ENCODE measurements at regions not wholly inside any gene's neighbourhood (a gene's known extent, or its start where the extent isn't known, plus 50 kb on each side); places are given as distances from the start of the nearest gene placed in this dataset.
"Not testable (repeated sequence)": the region's sequence is repeated elsewhere in the genome, so short reads cannot be mapped to it uniquely, and the experiment has no call there.

GRCh38 chr6:152811785-152812184 is 61.2 kb downstream of the VIP start:
- no peak for DNase-seq

GRCh38 chr6:152815230-152815872 is 64.8 kb downstream of the VIP start:
- no peak for DNase-seq

GRCh38 chr6:152816055-152816454 is 65.5 kb downstream of the VIP start:
- DNase-seq: no peak

- no peak for DNase-seq
Measured at GRCh38 chr6:152821525-152821924, 70.9 kb downstream of the VIP start.

- DNase-seq: no peak
Measured at GRCh38 chr6:152824666-152825065, 74.1 kb downstream of the VIP start.

GRCh38 chr6:152828431-152828830 is 77.8 kb downstream of the VIP start:
- DNase-seq: no peak

GRCh38 chr6:152834366-152834765 is 83.8 kb downstream of the VIP start:
- not testable (repeated sequence) for DNase-seq

GRCh38 chr6:152836523-152836922 is 85.9 kb downstream of the VIP start:
- no peak for DNase-seq

- no peak for DNase-seq
Measured at GRCh38 chr6:152845421-152845820, 94.8 kb downstream of the VIP start.

GRCh38 chr6:152846825-152847224 is 96.2 kb downstream of the VIP start:
- no peak for DNase-seq

GRCh38 chr6:152848919-152849318 is 98.3 kb downstream of the VIP start:
- DNase-seq: no peak

GRCh38 chr6:152854086-152854795 is 103.6 kb downstream of the VIP start:
- DNase-seq: no peak

- no peak for DNase-seq
Measured at GRCh38 chr6:152858141-152858540, 107.5 kb downstream of the VIP start.

GRCh38 chr6:152859225-152859624 is 108.6 kb downstream of the VIP start:
- no peak for DNase-seq

- DNase-seq: peak; percentile 8
Measured at GRCh38 chr6:152863618-152864326, 113.2 kb downstream of the VIP start.

- no peak for DNase-seq
Measured at GRCh38 chr6:152874267-152874666, 108.6 kb downstream of the FBXO5 start.

- no peak for DNase-seq
Measured at GRCh38 chr6:152874846-152875568, 107.8 kb downstream of the FBXO5 start.

GRCh38 chr6:152879681-152880080 is 103.2 kb downstream of the FBXO5 start:
- no peak for DNase-seq

GRCh38 chr6:152893187-152893586 is 89.7 kb downstream of the FBXO5 start:
- no peak for DNase-seq

GRCh38 chr6:152896923-152897322 is 85.9 kb downstream of the FBXO5 start:
- no peak for DNase-seq

GRCh38 chr6:152897807-152898399 is 84.9 kb downstream of the FBXO5 start:
- no peak for DNase-seq

GRCh38 chr6:152904678-152905077 is 78.2 kb downstream of the FBXO5 start:
- no peak for DNase-seq
